MCF 10A (cell line): ENCODE measurements at regions not wholly inside any gene's neighbourhood (a gene's known extent, or its start where the extent isn't known, plus 50 kb on each side); places are given as distances from the start of the nearest gene placed in this dataset.

Source experiments
- BruUV-seq: library from RNA; stranded (reverse); fragments of 400-500 nt; replicated peaks from 2 replicates; lab custom pipeline; 2021; lab: Mats Ljungman, UMichigan
- CTCF ChIA-PET: fragments of 300-600 bp; sonication (Branson Sonifier 250); formaldehyde crosslinking; extraction: SDS; loops from one replicate; lab custom pipeline; 2021; ENCODE audit warnings: antibody characterized with exemption, inconsistent platforms; lab: Yijun Ruan, JAX
- POLR2A ChIA-PET: fragments of 300-600, 350-650 bp; sonication (Branson Sonifier 250); formaldehyde crosslinking; extraction: SDS; loops from one replicate; lab custom pipeline; 2020; ENCODE audit warnings: antibody characterized with exemption, inconsistent platforms; lab: Yijun Ruan, JAX
- DNase-seq: peaks from one replicate; pipeline ENCODE4 v3.0.0-alpha.2; 2018; ENCODE audit not compliant: unreplicated experiment
- H3K27ac Mint-ChIP-seq: one replicate; pipeline ENCODE4 v1.8.0; 2022; ENCODE audit warnings: mild to moderate bottlenecking, low read depth, mixed read lengths; ENCODE audit not compliant: unreplicated experiment
- H3K27me3 Mint-ChIP-seq: one replicate; pipeline ENCODE4 v1.8.0; 2022; ENCODE audit warnings: mixed read lengths; ENCODE audit not compliant: insufficient read depth, unreplicated experiment
- H3K36me3 Mint-ChIP-seq: one replicate; pipeline ENCODE4 v1.8.0; 2022; ENCODE audit warnings: mild to moderate bottlenecking, moderate library complexity, mixed read lengths; ENCODE audit not compliant: insufficient read depth, unreplicated experiment
- H3K4me1 Mint-ChIP-seq: one replicate; pipeline ENCODE4 v1.8.0; 2022; ENCODE audit warnings: mixed read lengths; ENCODE audit not compliant: insufficient read depth, unreplicated experiment
- H3K4me3 Mint-ChIP-seq: one replicate; pipeline ENCODE4 v1.8.0; 2022; ENCODE audit warnings: mild to moderate bottlenecking, moderate library complexity, mixed read lengths; ENCODE audit not compliant: unreplicated experiment
- H3K9me3 Mint-ChIP-seq: one replicate; pipeline ENCODE4 v1.8.0; 2022; ENCODE audit warnings: mixed read lengths; ENCODE audit not compliant: unreplicated experiment
- CTCF ChIP-seq: fragments of 200-600 bp; IDR thresholded peaks from one replicate; pipeline ENCODE4 v1.8.0; 2022; ENCODE audit warnings: antibody characterized with exemption, mild to moderate bottlenecking; ENCODE audit not compliant: unreplicated experiment
- intact Hi-C: fragments of 100-400 bp; cut with micrococcal nuclease; formaldehyde crosslinking; loops from 2 replicates; pipeline ENCODE4 v1.14.1; 2022

GRCh38 chr10:60466267-60467201, 76.9 kb upstream of the ANK3 start:
- intact Hi-C loops = no loop called here
- peak overlapping the region; percentile 14 for H3K27ac Mint-ChIP-seq
- H3K4me1 Mint-ChIP-seq = peaks cover 15% of the 10 kb centered on the region
- H3K27me3 Mint-ChIP-seq = no peaks in the 10 kb centered on the region
- POLR2A ChIA-PET = interaction anchor here (0.6 to 1.2 kb wide), 3 partner anchors 13 to 181 kb away, joined by 3 to 4 read pairs (median 4); no protein-coding TSS in a partner anchor
- no peaks in the 10 kb centered on the region for H3K36me3 Mint-ChIP-seq
- H3K4me3 Mint-ChIP-seq = no peak overlapping the region
- no TSS peak for BruUV-seq
- no peak for TF ChIP-seq CTCF
- H3K9me3 Mint-ChIP-seq = no peaks in the 10 kb centered on the region
- no peak for DNase-seq
- CTCF ChIA-PET = interaction anchor here (0.6 to 2.3 kb wide), 10 partner anchors 9 to 471 kb away, joined by 3 to 5 read pairs (median 4); no protein-coding TSS in a partner anchor

- Mint-ChIP-seq H3K27ac (peak overlapping the region; percentile 14), H3K4me1 (peaks cover 15% of the 10 kb centered on the region), H3K9me3 (no peaks in the 10 kb centered on the region), H3K36me3 (no peaks in the 10 kb centered on the region), H3K4me3 (no peak overlapping the region), H3K27me3 (no peaks in the 10 kb centered on the region)
- BruUV-seq = no TSS peak
- DNase-seq = peak; percentile 52
- intact Hi-C loops = no loop called here
- POLR2A ChIA-PET = no interaction called here
- CTCF ChIA-PET = interaction anchor here (0.6 to 2.3 kb wide), 5 partner anchors 180 to 472 kb away, joined by 3 to 5 read pairs (median 4); no protein-coding TSS in a partner anchor
- TF ChIP-seq CTCF = no peak
Observed at GRCh38 chr10:60465801-60466200, 76.1 kb upstream of the ANK3 start.

- DNase-seq = no peak
- Mint-ChIP-seq H3K27me3 (no peaks in the 10 kb centered on the region), H3K9me3 (no peaks in the 10 kb centered on the region), H3K36me3 (no peaks in the 10 kb centered on the region), H3K4me3 (no peak overlapping the region), H3K4me1 (peaks cover 15% of the 10 kb centered on the region), H3K27ac (no peak overlapping the region)
- no TSS peak for BruUV-seq
- TF ChIP-seq CTCF = no peak
- ChIA-PET POLR2A (interaction anchor here (0.5 to 1.0 kb wide), 3 partner anchors 47 to 433 kb away, joined by 3 read pairs; no protein-coding TSS in a partner anchor), CTCF (interaction anchor here (3.1 kb wide), 1 partner anchor 19 kb away, joined by 15 read pairs; no protein-coding TSS in a partner anchor)
- intact Hi-C loops = no loop called here
Observed at GRCh38 chr10:60464659-60465058, 75.0 kb upstream of the ANK3 start.

- H3K4me1 Mint-ChIP-seq = peaks cover 15% of the 10 kb centered on the region
- no TSS peak for BruUV-seq
- H3K4me3 Mint-ChIP-seq = no peak overlapping the region
- no peaks in the 10 kb centered on the region for H3K36me3 Mint-ChIP-seq
- no peak overlapping the region for H3K27ac Mint-ChIP-seq
- ChIA-PET CTCF (interaction anchor here (0.6 to 3.1 kb wide), 2 partner anchors 15 to 18 kb away, joined by 3 to 15 read pairs; no protein-coding TSS in a partner anchor), POLR2A (interaction anchor here (0.6 to 1.0 kb wide), 3 partner anchors 17 to 297 kb away, joined by 3 to 4 read pairs (median 3); no protein-coding TSS in a partner anchor)
- TF ChIP-seq CTCF = no peak
- H3K9me3 Mint-ChIP-seq = no peaks in the 10 kb centered on the region
- intact Hi-C loops = no loop called here
- DNase-seq = no peak
- no peaks in the 10 kb centered on the region for H3K27me3 Mint-ChIP-seq
Observed at GRCh38 chr10:60463746-60464145, 74.1 kb upstream of the ANK3 start.
